Activated CD4-positive, alpha-beta T cell treated with anti-CD3 and anti-CD28 coated beads for 24 hours (primary cell): ENCODE measurements at regions not wholly inside any gene's neighbourhood (a gene's known extent, or its start where the extent isn't known, plus 50 kb on each side); places are given as distances from the start of the nearest gene placed in this dataset.
"Not testable (repeated sequence)": the region's sequence is repeated elsewhere in the genome, so short reads cannot be mapped to it uniquely, and the experiment has no call there.

Experiments
- DNase-seq, 2 donors: peaks; one replicate each; pipeline ENCODE4 v3.0.0-alpha.2; 2020; ENCODE audit warnings: low read depth in 2 of 2

- DNase-seq: not testable (repeated sequence)
Measured at GRCh38 chr22:19662049-19662684, 52.1 kb upstream of the SEPTIN5 start.

GRCh38 chr22:19663286-19663815 lies 51.0 kb upstream of the SEPTIN5 start:
- DNase-seq: no peak

- no peak for DNase-seq
Measured at GRCh38 chr22:19663821-19664355, 50.4 kb upstream of the SEPTIN5 start.

GRCh38 chr22:19664406-19664805 lies 49.9 kb upstream of the SEPTIN5 start:
- DNase-seq: no peak
